ENCODE measurements at regions not wholly inside any gene's neighbourhood (a gene's known extent, or its start where the extent isn't known, plus 50 kb on each side); places are given as distances from the start of the nearest gene placed in this dataset.

DNA sequence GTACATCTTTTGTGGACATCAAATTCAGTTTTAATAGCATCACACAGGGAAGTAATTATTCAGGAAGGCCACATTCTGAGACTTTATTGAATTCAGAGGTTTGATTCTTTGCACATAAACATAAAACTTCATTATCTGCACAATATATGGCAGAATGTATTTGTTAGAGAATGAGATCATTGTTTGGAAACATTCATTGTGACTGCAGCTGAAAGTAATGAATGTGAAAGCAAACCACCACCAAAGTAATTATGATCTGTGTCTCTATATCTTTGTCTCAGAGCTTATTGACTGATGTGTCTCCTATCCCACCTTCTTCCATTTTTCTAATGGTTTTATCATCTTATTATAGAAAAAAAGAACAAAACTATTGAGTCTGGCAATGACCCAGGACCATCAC is 340.9 kb upstream of the PCDH15 start:
- Histone ChIP-seq H3K36me3 (replicated peaks) (no peaks in the 10 kb centered on the region), H3K27me3 (replicated peaks) (no peaks in the 10 kb centered on the region), H3K27ac (no peak overlapping the region), H3K4me3 (ENCODE audit: low read depth, low read length) (no peak overlapping the region)
- in situ Hi-C loops (cut with HindIII; ENCODE audit: low pct_ligation_motif_present, low sequenced_read_pairs) = no loop called here
- DNase-seq = no peak
- TF ChIP-seq, protein P1, sequence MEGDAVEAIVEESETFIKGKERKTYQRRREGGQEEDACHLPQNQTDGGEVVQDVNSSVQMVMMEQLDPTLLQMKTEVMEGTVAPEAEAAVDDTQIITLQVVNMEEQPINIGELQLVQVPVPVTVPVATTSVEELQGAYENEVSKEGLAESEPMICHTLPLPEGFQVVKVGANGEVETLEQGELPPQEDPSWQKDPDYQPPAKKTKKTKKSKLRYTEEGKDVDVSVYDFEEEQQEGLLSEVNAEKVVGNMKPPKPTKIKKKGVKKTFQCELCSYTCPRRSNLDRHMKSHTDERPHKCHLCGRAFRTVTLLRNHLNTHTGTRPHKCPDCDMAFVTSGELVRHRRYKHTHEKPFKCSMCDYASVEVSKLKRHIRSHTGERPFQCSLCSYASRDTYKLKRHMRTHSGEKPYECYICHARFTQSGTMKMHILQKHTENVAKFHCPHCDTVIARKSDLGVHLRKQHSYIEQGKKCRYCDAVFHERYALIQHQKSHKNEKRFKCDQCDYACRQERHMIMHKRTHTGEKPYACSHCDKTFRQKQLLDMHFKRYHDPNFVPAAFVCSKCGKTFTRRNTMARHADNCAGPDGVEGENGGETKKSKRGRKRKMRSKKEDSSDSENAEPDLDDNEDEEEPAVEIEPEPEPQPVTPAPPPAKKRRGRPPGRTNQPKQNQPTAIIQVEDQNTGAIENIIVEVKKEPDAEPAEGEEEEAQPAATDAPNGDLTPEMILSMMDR (IDR thresholded peaks at IDR 0.05; ENCODE audit: low read depth, low read length, missing control alignments) = no peak

DNA sequence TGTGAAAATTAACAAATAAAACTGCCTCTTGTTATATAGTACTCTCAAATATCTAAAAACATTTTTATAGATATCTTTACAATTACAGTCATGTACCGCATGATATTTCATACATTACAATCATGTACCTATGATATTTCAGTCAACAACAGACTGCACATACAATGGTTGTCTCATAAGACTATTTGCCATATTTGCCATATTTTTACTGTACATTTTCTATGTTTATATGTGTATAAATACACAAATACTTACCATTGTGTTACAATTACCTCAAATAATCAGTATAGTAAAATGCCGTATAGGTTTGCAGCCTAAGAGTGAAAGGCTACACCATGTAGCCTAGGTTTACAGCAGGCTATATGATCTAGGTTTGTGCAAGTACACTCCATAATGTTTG is 336.0 kb upstream of the PCDH15 start:
- no peaks in the 10 kb centered on the region for H3K36me3 ChIP-seq (replicated peaks)
- H3K27ac ChIP-seq = no peak overlapping the region
- no peaks in the 10 kb centered on the region for H3K27me3 ChIP-seq (replicated peaks)
- DNase-seq = no peak
- no peak overlapping the region for H3K4me3 ChIP-seq (ENCODE audit: low read depth, low read length)
- TF ChIP-seq, protein P1 (IDR thresholded peaks at IDR 0.05; ENCODE audit: low read depth, low read length, missing control alignments) = no peak
- in situ Hi-C loops (cut with HindIII; ENCODE audit: low pct_ligation_motif_present, low sequenced_read_pairs) = no loop called here

DNA sequence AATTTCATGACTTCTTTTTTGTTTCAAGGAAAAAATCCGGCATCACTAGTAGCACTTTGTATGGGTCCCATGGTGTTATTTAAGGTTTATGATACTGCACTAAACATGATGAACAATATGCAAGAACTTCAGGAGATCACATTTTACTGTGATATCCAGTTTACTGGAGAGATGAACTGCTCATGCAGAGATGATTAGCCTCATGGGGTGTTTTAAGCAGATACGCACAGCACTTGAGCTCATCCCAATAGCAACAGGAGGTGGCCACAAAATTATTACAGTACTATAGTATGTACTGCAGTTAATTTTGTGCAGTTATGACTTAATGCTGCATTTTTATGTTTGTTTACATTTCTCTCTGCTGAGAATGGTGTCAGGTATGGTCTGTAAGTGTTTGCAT is 303.7 kb upstream of the PCDH15 start:
- TF ChIP-seq, protein P1 (IDR thresholded peaks at IDR 0.05; ENCODE audit: low read depth, low read length, missing control alignments) = no peak
- DNase-seq = no peak
- Histone ChIP-seq H3K27me3 (replicated peaks) (no peaks in the 10 kb centered on the region), H3K36me3 (replicated peaks) (no peaks in the 10 kb centered on the region), H3K27ac (no peak overlapping the region), H3K4me3 (ENCODE audit: low read depth, low read length) (no peak overlapping the region)
- in situ Hi-C loops (cut with HindIII; ENCODE audit: low pct_ligation_motif_present, low sequenced_read_pairs) = no loop called here

DNA sequence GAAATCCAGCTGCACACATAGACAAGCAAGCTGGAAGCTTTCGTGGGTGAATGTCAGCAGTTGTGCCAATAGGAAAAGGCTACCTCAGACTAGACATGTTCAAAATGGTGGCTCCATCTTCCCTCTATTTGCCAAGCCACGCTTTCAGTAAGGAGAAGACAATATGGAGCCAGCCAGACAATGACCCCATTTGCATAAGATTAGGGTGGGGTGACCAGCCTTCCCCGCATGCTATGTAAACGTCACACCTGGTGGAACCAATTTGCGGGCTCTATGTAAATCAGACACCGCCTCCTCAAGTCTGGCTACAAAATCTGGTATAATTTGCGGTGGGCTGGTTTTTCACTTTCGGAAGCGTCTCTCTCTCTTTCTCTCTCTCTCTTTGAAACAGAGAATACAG is 297.4 kb upstream of the PCDH15 start:
- no peak overlapping the region for H3K4me3 ChIP-seq (ENCODE audit: low read depth, low read length)
- DNase-seq = no peak
- no peaks in the 10 kb centered on the region for H3K27me3 ChIP-seq (replicated peaks)
- in situ Hi-C loops (cut with HindIII; ENCODE audit: low pct_ligation_motif_present, low sequenced_read_pairs) = no loop called here
- H3K36me3 ChIP-seq (replicated peaks) = no peaks in the 10 kb centered on the region
- TF ChIP-seq, protein P1 (IDR thresholded peaks at IDR 0.05; ENCODE audit: low read depth, low read length, missing control alignments) = no peak
- no peak overlapping the region for H3K27ac ChIP-seq

DNA sequence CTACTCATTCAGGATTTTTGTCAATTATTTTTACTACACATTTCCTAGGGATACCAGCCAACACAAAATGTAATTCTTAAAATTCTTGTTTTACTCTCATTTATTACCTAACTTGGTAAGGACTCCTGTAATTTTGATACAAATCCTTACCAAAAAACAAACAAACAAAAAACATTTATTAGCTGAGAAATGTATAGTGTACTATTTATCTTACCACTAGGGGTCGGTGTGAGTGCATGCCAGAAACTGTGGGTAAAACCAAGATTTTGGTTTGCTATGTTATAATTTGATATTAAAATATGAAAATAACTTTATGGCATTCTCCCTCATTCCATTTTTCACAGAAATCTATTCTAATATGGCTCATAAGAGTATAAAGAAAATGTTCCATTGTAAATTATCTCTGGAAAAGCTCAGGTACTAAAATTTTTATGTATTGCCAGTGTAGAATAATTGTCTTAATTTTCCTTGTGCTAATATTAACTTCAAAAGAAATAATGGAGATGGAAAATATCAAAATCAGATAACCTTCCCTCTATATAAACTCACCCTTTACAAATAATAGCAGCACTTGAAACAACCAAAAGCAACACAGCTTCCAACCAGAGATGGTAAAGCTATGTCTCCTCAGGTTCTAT is 290.8 kb upstream of the PCDH15 start:
- no peak for DNase-seq
- Histone ChIP-seq H3K27ac (no peak overlapping the region), H3K36me3 (replicated peaks) (no peaks in the 10 kb centered on the region), H3K4me3 (ENCODE audit: low read depth, low read length) (no peak overlapping the region), H3K27me3 (replicated peaks) (no peaks in the 10 kb centered on the region)
- in situ Hi-C loops (cut with HindIII; ENCODE audit: low pct_ligation_motif_present, low sequenced_read_pairs) = no loop called here
- TF ChIP-seq, protein P1 (IDR thresholded peaks at IDR 0.05; ENCODE audit: low read depth, low read length, missing control alignments) = peak; percentile 71

DNA sequence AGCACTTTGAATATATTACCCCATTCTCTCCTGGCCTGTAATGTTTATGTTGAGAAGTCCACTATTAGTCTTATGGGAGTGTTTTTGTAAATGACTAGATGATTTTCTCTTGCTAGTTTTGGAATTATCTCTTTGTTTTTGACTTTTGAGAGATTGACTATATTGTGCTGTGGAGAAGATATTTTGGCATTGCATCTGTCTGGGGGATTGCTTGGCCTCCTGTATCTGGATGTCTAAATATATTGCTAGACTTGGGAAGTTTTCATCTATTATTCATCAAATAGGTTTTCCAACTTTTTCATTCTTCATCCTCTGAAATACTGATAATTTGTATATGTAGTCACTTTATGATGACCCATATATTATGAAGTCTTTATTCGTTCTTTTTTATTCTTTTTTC is 277.1 kb upstream of the PCDH15 start:
- TF ChIP-seq, protein P1 (IDR thresholded peaks at IDR 0.05; ENCODE audit: low read depth, low read length, missing control alignments) = no peak
- in situ Hi-C loops (cut with HindIII; ENCODE audit: low pct_ligation_motif_present, low sequenced_read_pairs) = no loop called here
- no peak for DNase-seq
- H3K36me3 ChIP-seq (replicated peaks) = no peaks in the 10 kb centered on the region
- H3K27ac ChIP-seq = no peak overlapping the region
- H3K4me3 ChIP-seq (ENCODE audit: low read depth, low read length) = no peak overlapping the region
- no peaks in the 10 kb centered on the region for H3K27me3 ChIP-seq (replicated peaks)

Data from brain microvascular endothelial cell (primary cell).